Erythroblast (primary cell): ENCODE measurements at regions not wholly inside any gene's neighbourhood (a gene's known extent, or its start where the extent isn't known, plus 50 kb on each side); places are given as distances from the start of the nearest gene placed in this dataset.

Source experiments
- GATA1 ChIP-seq: IDR thresholded peaks from 2 replicates; pipeline ENCODE4 v1.6.1; 2011; ENCODE audit warnings: low read depth, mild to moderate bottlenecking, control low read depth, low read length, moderate library complexity
- POLR2A ChIP-seq: IDR thresholded peaks from 2 replicates; pipeline ENCODE4 v1.6.1; 2011; ENCODE audit warnings: mild to moderate bottlenecking, low read length

- TF ChIP-seq POLR2A (no peak), GATA1 (no peak)
These were observed 169.6 kb downstream of the EDEM1 start for GRCh38 chr3:5357089-5357488.
